Skin of body (tissue), 1 donor: ENCODE measurements at regions not wholly inside any gene's neighbourhood (a gene's known extent, or its start where the extent isn't known, plus 50 kb on each side); places are given as distances from the start of the nearest gene placed in this dataset.

Experiments
- DNase-seq: peaks from one replicate; lab custom pipeline; 2025; lab: John Stamatoyannopoulos, UW

DNA sequence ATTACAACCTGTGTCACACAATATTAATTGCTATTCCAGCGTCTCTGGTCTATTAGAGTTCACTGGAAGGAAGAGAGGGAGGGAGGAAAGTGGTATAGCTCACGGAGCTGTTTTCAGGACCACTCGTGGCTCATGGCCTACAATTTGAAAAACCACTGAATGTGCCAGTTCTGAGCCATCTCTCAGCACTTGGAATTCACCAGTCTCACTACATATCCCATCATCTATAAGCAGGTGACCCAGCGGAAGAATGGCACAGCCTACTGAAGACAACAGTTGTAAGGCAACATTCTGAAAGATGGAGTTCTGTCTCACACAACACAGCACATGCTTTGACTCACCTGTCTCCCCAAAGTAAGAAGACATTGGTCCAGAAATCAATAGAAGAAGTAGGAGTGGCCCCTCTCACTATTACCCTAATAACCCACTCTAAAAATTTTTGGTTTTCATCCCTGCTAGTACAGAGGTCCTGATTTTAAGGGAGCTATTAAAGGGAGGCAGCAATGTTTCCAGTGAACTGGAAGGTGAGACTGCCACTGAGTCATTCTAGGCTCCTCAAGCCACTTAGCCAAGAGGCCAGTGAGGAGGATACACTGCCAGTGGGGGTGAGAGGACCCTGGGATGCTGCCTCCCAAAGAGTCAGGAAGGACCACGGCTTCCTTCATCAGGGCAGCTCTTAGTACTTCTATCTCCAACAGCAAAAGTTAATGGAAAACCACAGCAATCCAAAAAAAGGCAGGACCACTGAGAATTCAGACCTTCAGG, 50.0 kb upstream of the DOCK9 start:
- DNase-seq = no peak

DNA sequence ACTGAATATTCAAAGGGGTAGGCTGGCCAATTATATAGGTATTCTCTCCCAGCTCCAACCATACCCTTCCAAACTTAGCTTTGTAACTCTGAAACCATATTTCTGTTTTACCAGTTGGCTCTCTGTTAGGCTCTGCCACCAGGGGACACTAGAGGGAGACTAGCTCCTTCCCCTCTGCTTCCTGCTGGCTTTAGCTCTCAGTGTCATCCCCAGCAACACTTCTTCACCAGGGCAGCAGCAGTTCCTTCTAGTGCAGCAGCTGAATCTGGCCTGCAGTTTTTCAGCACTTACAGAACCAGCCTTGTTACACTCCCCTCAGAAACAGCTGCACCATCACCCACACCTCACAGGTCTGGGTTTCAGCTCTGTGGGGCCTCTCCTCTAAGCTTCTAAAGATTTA, 51.0 kb upstream of the DOCK9 start:
- no peak for DNase-seq

- no peak for DNase-seq
Observed at GRCh38 chr13:99029576-99029975, 51.7 kb upstream of the DOCK9 start.

DNA sequence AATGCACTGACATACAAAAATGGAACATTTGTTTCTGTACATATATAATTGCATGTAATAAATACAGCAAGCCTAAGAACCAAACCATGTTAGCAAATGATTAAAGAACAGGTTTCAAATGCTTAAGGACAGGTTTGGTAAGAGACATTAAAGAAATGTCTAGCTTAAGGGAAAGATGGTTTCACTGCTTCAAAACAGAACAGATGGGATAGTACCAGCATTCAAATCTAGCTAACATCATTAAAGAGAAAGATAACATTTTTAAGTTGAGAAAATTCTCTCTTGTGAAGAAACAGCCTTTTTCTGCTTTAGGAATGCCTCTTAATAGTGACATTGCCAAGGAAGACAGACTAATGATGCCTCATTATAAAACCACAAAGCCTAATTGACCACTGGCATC, 52.5 kb upstream of the DOCK9 start:
- no peak for DNase-seq

- no peak for DNase-seq
Observed at GRCh38 chr13:99031832-99032231, 54.0 kb upstream of the DOCK9 start.

DNA sequence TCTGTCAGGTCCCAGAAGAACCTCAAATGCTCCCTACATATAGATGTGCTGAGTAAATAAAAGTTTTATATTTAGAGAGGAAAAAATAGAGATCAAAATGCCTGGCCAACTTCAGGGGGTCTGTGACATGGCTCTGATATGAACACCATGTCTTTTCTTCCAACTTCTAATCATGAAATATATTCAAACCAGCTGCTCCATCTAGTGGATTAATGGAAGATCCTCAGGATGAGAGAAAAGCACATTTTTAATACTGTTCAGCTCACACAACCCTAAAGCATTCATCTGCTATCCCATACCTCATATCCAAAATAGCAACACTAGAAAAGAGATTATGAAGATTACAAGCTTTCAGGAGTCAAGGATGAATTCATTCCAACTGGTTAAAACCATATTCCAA, 56.0 kb upstream of the DOCK9 start:
- peak; percentile 22 for DNase-seq

DNA sequence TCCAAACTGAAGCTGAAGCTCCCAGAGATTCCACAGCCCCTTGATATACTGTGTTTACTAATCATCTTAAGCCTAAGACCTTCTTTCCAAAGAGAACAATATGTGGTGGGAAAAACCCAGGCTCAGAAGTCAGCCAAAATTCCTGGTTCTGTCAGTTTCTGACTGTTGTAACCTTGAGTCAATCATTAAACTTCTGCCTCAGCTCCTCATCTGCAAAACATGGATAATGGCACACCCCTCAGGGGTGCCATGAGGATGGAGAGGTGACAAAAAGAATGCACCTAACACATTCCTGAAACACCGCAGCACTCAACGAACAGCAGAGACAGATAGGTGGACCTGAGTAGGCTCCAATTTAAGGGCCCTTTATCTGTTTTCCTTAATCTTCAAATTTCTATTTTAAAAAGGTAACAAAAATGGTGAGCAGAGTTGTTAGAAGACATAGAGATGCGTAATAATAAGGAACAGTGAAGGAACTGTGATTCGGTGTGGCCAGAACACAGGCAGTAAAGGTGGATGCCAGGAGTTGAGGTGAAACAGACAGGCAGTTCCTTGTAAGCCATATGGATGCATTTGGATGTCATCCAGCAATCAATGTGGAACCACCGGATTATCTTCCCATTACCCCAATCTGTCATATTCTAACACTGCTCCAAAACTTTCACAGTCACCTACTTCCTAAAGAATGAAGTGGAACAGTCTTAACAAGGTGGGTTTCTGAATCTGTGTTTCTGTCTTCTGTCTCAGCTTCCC, 56.6 kb upstream of the DOCK9 start:
- DNase-seq = no peak

DNA sequence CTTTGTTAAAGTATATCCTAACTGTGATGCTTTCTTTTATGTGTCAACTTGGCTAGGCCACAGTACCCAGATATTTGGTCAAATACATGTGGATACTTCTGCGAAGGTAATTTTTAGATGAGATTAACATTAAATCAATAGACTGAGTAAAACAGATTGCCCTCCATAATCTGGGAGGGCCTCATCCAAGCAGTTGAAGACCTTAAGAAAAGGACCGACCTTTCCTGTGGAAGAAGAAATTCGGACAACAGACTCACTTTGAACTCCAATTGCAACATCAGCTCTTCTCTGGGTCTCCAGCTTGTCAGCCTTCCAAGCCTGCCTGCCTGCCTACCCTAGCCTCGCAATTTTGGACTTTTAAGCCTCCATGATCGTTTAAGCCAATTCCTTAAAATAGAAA, 57.9 kb upstream of the DOCK9 start:
- no peak for DNase-seq

GRCh38 chr13:99037756-99038155, 59.9 kb upstream of the DOCK9 start:
- DNase-seq = no peak

DNA sequence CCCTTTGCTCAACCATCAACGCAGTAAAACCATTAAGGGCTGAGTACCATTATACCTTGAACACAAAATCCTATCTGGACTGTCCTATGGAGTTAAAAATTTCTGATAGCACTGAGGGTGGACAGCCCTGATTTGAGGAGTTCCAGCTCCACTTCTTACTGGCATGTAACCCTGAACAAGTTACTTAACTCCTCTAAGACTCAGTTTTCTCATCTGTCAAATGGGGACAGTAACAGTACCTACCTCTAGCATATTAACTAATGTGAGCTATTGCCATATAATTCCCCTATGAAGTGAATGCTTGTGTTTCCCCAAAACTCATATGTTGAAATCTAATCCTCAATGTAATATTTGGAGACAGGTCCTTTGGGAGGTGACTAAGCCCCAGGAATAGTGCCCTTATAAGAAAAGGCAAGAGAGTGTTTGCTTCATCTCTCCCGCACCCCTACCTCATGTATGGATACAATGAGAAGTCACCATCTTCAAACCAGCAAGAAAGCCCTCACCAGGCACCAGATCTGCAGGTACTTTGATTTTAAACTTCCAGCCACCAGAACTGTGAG, 61.9 kb upstream of the DOCK9 start:
- no peak for DNase-seq

- DNase-seq = no peak
Observed at GRCh38 chr13:99040536-99041131, 62.8 kb upstream of the DOCK9 start.

GRCh38 chr13:99041337-99041736, 63.5 kb upstream of the DOCK9 start:
- DNase-seq = no peak

DNA sequence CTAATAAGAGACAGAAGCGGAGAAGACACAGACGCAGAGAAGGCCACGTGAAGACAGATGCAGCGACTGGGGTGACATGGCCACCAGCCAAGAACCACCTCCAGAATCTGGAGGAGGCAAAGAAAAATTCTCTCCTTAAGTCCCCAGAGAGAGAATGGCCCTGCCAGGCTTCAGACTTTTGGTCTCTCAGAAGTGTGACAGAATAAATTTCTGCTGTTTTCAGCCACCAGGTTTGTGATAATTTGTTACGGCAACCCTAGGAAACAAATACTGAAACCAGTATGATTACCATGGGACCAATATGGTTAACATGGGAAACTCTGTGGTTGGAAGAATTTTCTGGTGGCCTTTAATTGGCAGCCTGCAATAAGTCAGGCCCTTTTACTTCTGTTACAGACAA, 63.9 kb upstream of the DOCK9 start:
- no peak for DNase-seq

DNA sequence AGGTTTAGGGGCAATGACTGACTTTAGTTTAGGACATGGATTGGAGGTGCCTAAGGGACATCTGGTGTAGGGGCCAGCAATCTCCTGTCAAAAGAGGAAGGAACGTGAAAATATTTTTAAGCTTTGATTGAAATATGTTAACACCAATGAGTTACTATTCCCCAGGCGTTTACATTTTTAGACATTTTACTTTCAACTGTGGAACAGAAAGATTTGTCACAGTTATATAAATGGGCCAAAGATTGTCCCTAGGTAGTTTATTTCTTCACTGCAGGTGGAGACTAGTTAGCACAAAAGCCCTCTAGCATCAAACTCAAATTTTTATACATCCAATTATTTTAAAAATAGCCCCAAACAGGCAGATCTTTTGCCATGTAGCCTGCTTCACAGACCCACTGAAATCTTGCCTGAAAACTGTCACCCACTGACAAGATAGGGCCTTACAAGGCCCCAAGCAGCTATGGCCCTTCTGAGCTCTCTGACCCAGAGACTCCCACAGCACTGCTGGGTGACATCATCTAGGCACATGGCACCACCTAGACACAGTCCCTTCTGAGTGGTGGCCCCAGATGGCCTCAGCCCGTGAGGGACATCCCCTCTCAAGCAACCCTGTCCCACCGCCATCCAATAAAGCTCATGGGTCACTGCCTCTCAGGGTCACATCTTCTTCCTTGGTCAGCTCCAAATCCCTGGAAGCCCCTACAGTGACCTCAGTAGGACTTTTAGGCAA, 64.8 kb upstream of the DOCK9 start:
- DNase-seq = no peak

GRCh38 chr13:99043831-99044231, 66.0 kb upstream of the DOCK9 start:
- DNase-seq = no peak

- no peak for DNase-seq
Observed at GRCh38 chr13:99044764-99045163, 66.9 kb upstream of the DOCK9 start.

GRCh38 chr13:99045396-99045795, 67.5 kb upstream of the DOCK9 start:
- DNase-seq = no peak

DNA sequence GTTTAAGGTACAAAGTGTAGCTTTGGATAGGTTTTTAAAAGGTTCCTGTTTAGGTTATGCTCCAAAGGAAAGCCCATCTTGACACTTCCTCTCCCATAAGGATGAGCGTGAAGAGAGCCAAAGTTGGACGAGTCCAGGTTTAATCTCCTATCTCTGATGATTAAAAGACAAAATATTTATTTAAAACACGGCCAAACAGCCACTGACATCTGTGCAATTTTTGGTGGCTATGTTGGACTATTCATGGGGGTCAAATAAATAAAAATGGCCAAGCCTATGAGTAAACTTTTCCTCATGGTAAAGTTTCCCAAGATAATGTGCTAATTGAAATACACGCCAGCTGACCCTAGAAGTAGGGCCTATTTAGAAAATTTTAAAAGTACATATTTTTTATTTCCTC, 69.0 kb upstream of the DOCK9 start:
- DNase-seq = no peak

GRCh38 chr13:99050983-99051488, 73.2 kb upstream of the DOCK9 start:
- no peak for DNase-seq

GRCh38 chr13:99051768-99052455, 74.0 kb upstream of the DOCK9 start:
- no peak for DNase-seq
